Right cardiac atrium (tissue), 5 donors: ENCODE measurements at regions not wholly inside any gene's neighbourhood (a gene's known extent, or its start where the extent isn't known, plus 50 kb on each side); places are given as distances from the start of the nearest gene placed in this dataset.

ENCODE experiments used
- ATAC-seq, 2 donors: fragments of 200-7000 bp; cut with Tn5 transposase; one replicate each; pipeline versions ENCODE4 v1.8.0 to v1.9.1; 2020; ENCODE audit warnings: moderate library complexity in 2 of 2, mild to moderate bottlenecking in 1 of 2
- DNase-seq, 3 donors: peaks; one replicate each; pipeline ENCODE4 v3.0.0-alpha.2; 2020
- H3K27ac ChIP-seq: one replicate; pipeline ENCODE4 v1.5.1; 2013; ENCODE audit warnings: mild to moderate bottlenecking, low read length, control low read depth, moderate library complexity
- H3K27me3 ChIP-seq: one replicate; pipeline ENCODE4 v1.6.1; 2013; ENCODE audit not compliant: control insufficient read depth, insufficient read depth
- H3K4me1 ChIP-seq: one replicate; pipeline ENCODE4 v1.6.1; 2013; ENCODE audit warnings: low read length; ENCODE audit not compliant: control insufficient read depth, insufficient read depth
- H3K4me3 ChIP-seq: one replicate; pipeline ENCODE4 v1.5.1; 2013; ENCODE audit warnings: low read length, control low read depth
- H3K9me3 ChIP-seq: one replicate; pipeline ENCODE4 v1.6.1; 2013; ENCODE audit warnings: low read length; ENCODE audit not compliant: control insufficient read depth
- WGBS: extraction: QIAGEN DNeasy Blood & Tissue Kit; methylation state at CpG from one replicate; pipeline ENCODE4 v1.1.7; 2013; 5-methylcytosine and 5-hydroxymethylcytosine counted together
- intact Hi-C, 4 donors: fragments of 100-400 bp; cut with DNase I; formaldehyde crosslinking; loops; one replicate each; pipeline versions ENCODE4 v1.11.0 to v1.14.0; 2022 to 2023
- donor health status: healthy with polysubstance abuse.
- donor health status: DM: no; HTN: yes; CAD: no.
- donor health status: DM: no; HTN: no; CAD: no.
- donor health status: DM: no; HTN: yes; CAD: no; lungs with severe emphysema.
- donor health status: DM: yes; HTN: yes; CAD: no.

GRCh38 chr12:93964936-93965335 is 183.4 kb upstream of the PLXNC1 start:
- no peak overlapping the region for H3K4me3 ChIP-seq
- H3K27ac ChIP-seq, result no peak overlapping the region
- 85% methylated on average over 4 of the region's 4 CpGs for WGBS
- no peaks in the 10 kb centered on the region for H3K4me1 ChIP-seq
- no peak for ATAC-seq
- no peaks in the 10 kb centered on the region for H3K9me3 ChIP-seq
- no peaks in the 10 kb centered on the region for H3K27me3 ChIP-seq
- no peak for DNase-seq
- intact Hi-C loops, result no loop called here

- intact Hi-C loops, result no loop called here
- ATAC-seq (no peak), DNase-seq (no peak)
- no peaks in the 10 kb centered on the region for H3K4me1 ChIP-seq
- no peak overlapping the region for H3K27ac ChIP-seq
- H3K27me3 ChIP-seq, result no peaks in the 10 kb centered on the region
- no peak overlapping the region for H3K4me3 ChIP-seq
- no peaks in the 10 kb centered on the region for H3K9me3 ChIP-seq
- 97% methylated on average over 1 of the region's 1 CpG for WGBS
Measured at GRCh38 chr12:93966516-93967133, 181.8 kb upstream of the PLXNC1 start.

GRCh38 chr12:93967454-93967853 is 180.9 kb upstream of the PLXNC1 start:
- no peaks in the 10 kb centered on the region for H3K9me3 ChIP-seq
- 85% methylated on average over 6 of the region's 6 CpGs for WGBS

GRCh38 chr12:93968536-93969285 is 179.7 kb upstream of the PLXNC1 start:
- Histone ChIP-seq H3K4me1 (peaks cover 4% of the 10 kb centered on the region), H3K4me3 (no peak overlapping the region), H3K27ac (no peak overlapping the region), H3K27me3 (no peaks in the 10 kb centered on the region), H3K9me3 (no peaks in the 10 kb centered on the region)
- DNase-seq (no peak), ATAC-seq (no peak)
- intact Hi-C loops, result no loop called here
- 83% methylated on average over 12 of the region's 12 CpGs for WGBS

More at GRCh38 chr12:93967454-93967853, 180.9 kb upstream of the PLXNC1 start:
- intact Hi-C loops, result no loop called here
- no peaks in the 10 kb centered on the region for H3K4me1 ChIP-seq
- DNase-seq, result no peak
- H3K27me3 ChIP-seq, result no peaks in the 10 kb centered on the region
- H3K4me3 ChIP-seq, result no peak overlapping the region
- H3K27ac ChIP-seq, result no peak overlapping the region
- no peak for ATAC-seq

GRCh38 chr12:93970900-93971688 is 177.3 kb upstream of the PLXNC1 start:
- DNase-seq (no peak), ATAC-seq (no peak)
- WGBS, result 87% methylated on average over 10 of the region's 10 CpGs
- intact Hi-C loops, result loop anchor here in 2 of 4 donors (10.0 kb wide), 3 partner anchors 216 to 406 kb away; no protein-coding TSS in a partner anchor
- no peaks in the 10 kb centered on the region for H3K27me3 ChIP-seq
- no peak overlapping the region for H3K27ac ChIP-seq
- no peaks in the 10 kb centered on the region for H3K9me3 ChIP-seq
- H3K4me1 ChIP-seq, result peaks cover 13% of the 10 kb centered on the region
- no peak overlapping the region for H3K4me3 ChIP-seq

- 77% methylated on average over 8 of the region's 8 CpGs for WGBS
- Histone ChIP-seq H3K4me1 (peaks cover 17% of the 10 kb centered on the region), H3K27ac (peak overlapping the region; percentile 24), H3K4me3 (no peak overlapping the region), H3K27me3 (no peaks in the 10 kb centered on the region), H3K9me3 (no peaks in the 10 kb centered on the region)
- intact Hi-C loops, result loop anchor here in 2 of 4 donors (10.0 kb wide), 3 partner anchors 218 to 408 kb away; no protein-coding TSS in a partner anchor
- ATAC-seq, result peak in 1 of 2 donors; percentile 52
- DNase-seq, result peak in 1 of 3 donors; percentile 22
Measured at GRCh38 chr12:93972411-93973208, 175.8 kb upstream of the PLXNC1 start.

GRCh38 chr12:93974252-93974651 is 174.1 kb upstream of the PLXNC1 start:
- DNase-seq, result peak in 1 of 3 donors; percentile 46
- Histone ChIP-seq H3K27me3 (no peaks in the 10 kb centered on the region), H3K4me3 (no peak overlapping the region), H3K4me1 (peaks cover 21% of the 10 kb centered on the region), H3K27ac (peak overlapping the region; percentile 66), H3K9me3 (no peaks in the 10 kb centered on the region)
- intact Hi-C loops, result loop anchor here in 2 of 4 donors (10.0 kb wide), 3 partner anchors 219 to 409 kb away; no protein-coding TSS in a partner anchor
- peak; percentile 23 to 62 for ATAC-seq
- 56% methylated on average over 3 of the region's 3 CpGs for WGBS

- Histone ChIP-seq H3K27me3 (no peaks in the 10 kb centered on the region), H3K9me3 (no peaks in the 10 kb centered on the region), H3K4me1 (peaks cover 22% of the 10 kb centered on the region), H3K27ac (no peak overlapping the region), H3K4me3 (no peak overlapping the region)
- DNase-seq, result no peak
- WGBS, result 91% methylated on average over 2 of the region's 2 CpGs
- intact Hi-C loops, result loop anchor here in 3 of 4 donors (5.0 to 10.0 kb wide), 5 partner anchors 209 to 411 kb away; no protein-coding TSS in a partner anchor
- no peak for ATAC-seq
Measured at GRCh38 chr12:93976024-93976423, 172.4 kb upstream of the PLXNC1 start.

- intact Hi-C loops, result loop anchor here in 3 of 4 donors (5.0 to 10.0 kb wide), 5 partner anchors 210 to 412 kb away; no protein-coding TSS in a partner anchor
- Histone ChIP-seq H3K4me3 (no peak overlapping the region), H3K27me3 (no peaks in the 10 kb centered on the region), H3K9me3 (no peaks in the 10 kb centered on the region), H3K4me1 (peaks cover 22% of the 10 kb centered on the region), H3K27ac (no peak overlapping the region)
- no peak for ATAC-seq
- DNase-seq, result no peak
- 76% methylated on average over 3 of the region's 3 CpGs for WGBS
Measured at GRCh38 chr12:93977081-93977480, 171.3 kb upstream of the PLXNC1 start.

- 75% methylated on average over 1 of the region's 1 CpG for WGBS
- H3K4me1 ChIP-seq, result peaks cover 18% of the 10 kb centered on the region
- peak; percentile 87 to 93 for ATAC-seq
- intact Hi-C loops, result loop anchor here in 3 of 4 donors (5.0 to 10.0 kb wide), 5 partner anchors 211 to 414 kb away; no protein-coding TSS in a partner anchor
- H3K27ac ChIP-seq, result peak overlapping the region; percentile 89
- DNase-seq, result peak in 2 of 3 donors; percentile 25 to 34
- no peak overlapping the region for H3K4me3 ChIP-seq
- H3K9me3 ChIP-seq, result no peaks in the 10 kb centered on the region
- no peaks in the 10 kb centered on the region for H3K27me3 ChIP-seq
Measured at GRCh38 chr12:93978553-93978952, 169.8 kb upstream of the PLXNC1 start.
